ENCODE measurements at regions not wholly inside any gene's neighbourhood (a gene's known extent, or its start where the extent isn't known, plus 50 kb on each side); places are given as distances from the start of the nearest gene placed in this dataset.

- no peak for DNase-seq (ENCODE audit: low spot score)
These were observed 342.4 kb downstream of the AKAIN1 start for GRCh38 chr18:4854671-4855070.

- no peak for DNase-seq (ENCODE audit: low spot score)
These were observed 345.6 kb downstream of the AKAIN1 start for GRCh38 chr18:4851301-4851976.

- DNase-seq (ENCODE audit: low spot score) = no peak
These were observed 350.0 kb downstream of the AKAIN1 start for GRCh38 chr18:4847056-4847455.

GRCh38 chr18:4844320-4844719, 352.7 kb downstream of the AKAIN1 start:
- no peak for DNase-seq (ENCODE audit: low spot score)

- no peak for DNase-seq (ENCODE audit: low spot score)
These were observed 353.3 kb downstream of the AKAIN1 start for GRCh38 chr18:4843771-4844170.

- DNase-seq (ENCODE audit: low spot score) = no peak
These were observed 354.3 kb downstream of the AKAIN1 start for GRCh38 chr18:4842751-4843150.

- no peak for DNase-seq (ENCODE audit: low spot score)
These were observed 354.8 kb downstream of the AKAIN1 start for GRCh38 chr18:4842287-4842686.

- DNase-seq (ENCODE audit: low spot score) = no peak
These were observed 357.4 kb downstream of the AKAIN1 start for GRCh38 chr18:4839639-4840038.

GRCh38 chr18:4836141-4836540, 360.9 kb downstream of the AKAIN1 start:
- no peak for DNase-seq (ENCODE audit: low spot score)

GRCh38 chr18:4831791-4832375, 365.2 kb downstream of the AKAIN1 start:
- no peak for DNase-seq (ENCODE audit: low spot score)

GRCh38 chr18:4831127-4831526, 365.9 kb downstream of the AKAIN1 start:
- DNase-seq (ENCODE audit: low spot score) = no peak

- no peak for DNase-seq (ENCODE audit: low spot score)
These were observed 368.0 kb upstream of the DLGAP1 start for GRCh38 chr18:4823091-4823490.

GRCh38 chr18:4821801-4822200, 366.7 kb upstream of the DLGAP1 start:
- no peak for DNase-seq (ENCODE audit: low spot score)

- DNase-seq (ENCODE audit: low spot score) = no peak
These were observed 362.6 kb upstream of the DLGAP1 start for GRCh38 chr18:4817665-4818064.

- no peak for DNase-seq (ENCODE audit: low spot score)
These were observed 358.6 kb upstream of the DLGAP1 start for GRCh38 chr18:4813708-4814107.

- DNase-seq (ENCODE audit: low spot score) = no peak
These were observed 353.8 kb upstream of the DLGAP1 start for GRCh38 chr18:4808891-4809290.

- DNase-seq (ENCODE audit: low spot score) = no peak
These were observed 352.6 kb upstream of the DLGAP1 start for GRCh38 chr18:4807604-4808293.

GRCh38 chr18:4806331-4806730, 351.2 kb upstream of the DLGAP1 start:
- no peak for DNase-seq (ENCODE audit: low spot score)

GRCh38 chr18:4802296-4802695, 347.2 kb upstream of the DLGAP1 start:
- DNase-seq (ENCODE audit: low spot score) = no peak

- no peak for DNase-seq (ENCODE audit: low spot score)
These were observed 346.0 kb upstream of the DLGAP1 start for GRCh38 chr18:4801151-4801550.

GRCh38 chr18:4797002-4797685, 342.0 kb upstream of the DLGAP1 start:
- DNase-seq (ENCODE audit: low spot score) = no peak

GRCh38 chr18:4789506-4789905, 334.4 kb upstream of the DLGAP1 start:
- no peak for DNase-seq (ENCODE audit: low spot score)

- no peak for DNase-seq (ENCODE audit: low spot score)
These were observed 326.8 kb upstream of the DLGAP1 start for GRCh38 chr18:4781873-4782272.
